IPS DF 6.9 (cell line): ENCODE measurements at regions not wholly inside any gene's neighbourhood (a gene's known extent, or its start where the extent isn't known, plus 50 kb on each side); places are given as distances from the start of the nearest gene placed in this dataset.
"Not testable (repeated sequence)": the region's sequence is repeated elsewhere in the genome, so short reads cannot be mapped to it uniquely, and the experiment has no call there.

ENCODE experiments used
- DNase-seq: peaks from one replicate; pipeline ENCODE4 v3.0.0-alpha.2; 2013; ENCODE audit warnings: low read depth, low spot score
- H3K27ac ChIP-seq: one replicate; pipeline ENCODE4 v1.5.1; 2013; ENCODE audit warnings: low read length, control low read depth
- H3K27me3 ChIP-seq: 2 replicates; pipeline ENCODE4 v1.6.1; 2013; ENCODE audit warnings: mild to moderate bottlenecking, low read length; ENCODE audit not compliant: control insufficient read depth, insufficient read depth
- H3K36me3 ChIP-seq: 2 replicates; pipeline ENCODE4 v1.6.1; 2013; ENCODE audit warnings: low read length; ENCODE audit not compliant: control insufficient read depth, insufficient read depth
- H3K4me1 ChIP-seq: 2 replicates; pipeline ENCODE4 v1.6.1; 2013; ENCODE audit warnings: low read length; ENCODE audit not compliant: control insufficient read depth, insufficient read depth
- H3K4me3 ChIP-seq: 2 replicates; pipeline ENCODE4 v1.5.1; 2013; ENCODE audit warnings: mild to moderate bottlenecking, low read length
- H3K9me3 ChIP-seq: 2 replicates; pipeline ENCODE4 v1.6.1; 2013; ENCODE audit warnings: low read length, inconsistent platforms; ENCODE audit not compliant: control insufficient read depth, insufficient read depth
- WGBS: extraction: QIAGEN DNeasy Blood & Tissue Kit; methylation state at CpG from one replicate; pipeline ENCODE4 v1.1.7; 2013; ENCODE audit warnings: mixed read lengths, missing lambda C conversion rate; ENCODE audit not compliant: insufficient read length, insufficient coverage; 5-methylcytosine and 5-hydroxymethylcytosine counted together

- no peak overlapping the region for H3K4me3 ChIP-seq
- WGBS = no CpG with 5 or more reads among the region's 8 CpGs
These were observed 104.9 kb downstream of the TMEM130 start for GRCh38 chr7:98764946-98765345.

GRCh38 chr7:98770085-98770484 lies 99.7 kb downstream of the TMEM130 start:
- H3K9me3 ChIP-seq, H3K27me3 ChIP-seq, H3K36me3 ChIP-seq, H3K4me3 ChIP-seq, DNase-seq, H3K4me1 ChIP-seq, H3K27ac ChIP-seq: not testable (repeated sequence)
- whole genome bisulfite sequencing = no CpG with 5 or more reads among the region's 5 CpGs

More at GRCh38 chr7:98764946-98765345, 104.9 kb downstream of the TMEM130 start:
- Histone ChIP-seq H3K9me3 (no peaks in the 10 kb centered on the region), H3K36me3 (no peaks in the 10 kb centered on the region), H3K4me1 (0 out of 2 replicates have a peak, but pooled peaks cover 1% of the 10 kb centered on the region), H3K27ac (no peak overlapping the region), H3K27me3 (no peaks in the 10 kb centered on the region)
- no peak for DNase-seq

DNA sequence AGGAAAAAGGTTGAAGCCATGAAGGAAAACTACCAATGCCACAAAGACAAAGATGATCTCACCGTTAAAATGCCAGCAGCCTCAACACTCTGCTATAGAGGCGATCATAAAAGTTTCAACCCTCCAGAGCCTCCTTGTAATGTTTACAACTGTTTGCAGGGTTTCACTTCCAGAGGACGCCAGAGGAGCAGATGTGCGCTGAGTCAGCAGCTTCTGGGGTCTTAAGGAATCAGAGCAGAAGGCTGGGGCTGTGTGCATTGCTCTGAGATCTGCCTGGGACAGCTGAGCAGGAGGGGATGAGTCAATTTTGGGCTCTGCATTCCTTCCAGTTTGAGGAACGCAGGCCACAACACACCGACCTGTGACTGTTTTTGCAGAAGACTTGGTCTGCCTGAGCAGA lies 98.3 kb downstream of the TMEM130 start:
- H3K4me1 ChIP-seq = 0 out of 2 replicates have a peak, but pooled peaks cover 3% of the 10 kb centered on the region
- WGBS = no CpG with 5 or more reads among the region's 6 CpGs
- no peaks in the 10 kb centered on the region for H3K36me3 ChIP-seq
- no peaks in the 10 kb centered on the region for H3K9me3 ChIP-seq
- DNase-seq = no peak
- no peak overlapping the region for H3K27ac ChIP-seq
- no peaks in the 10 kb centered on the region for H3K27me3 ChIP-seq
- no peak overlapping the region for H3K4me3 ChIP-seq

DNA sequence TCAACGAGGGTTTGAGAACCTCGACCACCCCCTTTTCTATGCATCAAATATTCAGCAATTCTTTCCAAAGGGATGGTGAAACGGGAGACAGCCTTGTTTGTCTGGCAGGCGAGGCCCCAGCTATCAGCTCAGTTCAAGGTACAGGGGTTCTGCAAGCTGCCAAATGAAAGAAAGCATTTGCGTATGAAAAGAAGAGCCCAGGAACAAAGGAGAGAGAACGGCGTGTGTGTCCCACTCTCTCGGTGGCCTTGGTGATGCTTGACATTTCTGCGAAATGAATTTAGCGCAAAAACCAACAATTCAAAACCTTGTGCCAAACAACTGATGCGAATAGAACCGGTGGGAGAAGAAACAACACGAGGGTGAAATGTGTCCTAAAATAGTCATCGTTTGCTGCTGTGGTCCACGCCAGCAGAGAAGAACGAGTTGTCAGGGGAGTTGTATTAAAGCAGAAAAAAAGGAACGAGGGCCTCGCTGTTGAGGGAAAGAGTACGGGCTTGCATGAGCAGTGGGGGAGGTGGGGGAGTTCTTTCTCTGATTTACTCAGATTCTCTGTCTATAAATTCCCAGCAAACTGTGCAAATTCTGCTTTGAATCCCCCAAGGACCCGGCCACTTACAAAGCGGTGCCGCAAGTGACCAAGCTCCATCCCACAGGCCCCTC lies 97.7 kb downstream of the TMEM130 start:
- no peak overlapping the region for H3K27ac ChIP-seq
- H3K4me3 ChIP-seq = no peak overlapping the region
- no peak for DNase-seq
- no peaks in the 10 kb centered on the region for H3K9me3 ChIP-seq
- H3K4me1 ChIP-seq = 0 out of 2 replicates have a peak, but pooled peaks cover 2% of the 10 kb centered on the region
- H3K36me3 ChIP-seq = no peaks in the 10 kb centered on the region
- no CpG with 5 or more reads among the region's 22 CpGs for WGBS
- H3K27me3 ChIP-seq = no peaks in the 10 kb centered on the region

- Histone ChIP-seq H3K27me3 (no peaks in the 10 kb centered on the region), H3K36me3 (no peaks in the 10 kb centered on the region), H3K27ac (no peak overlapping the region), H3K9me3 (no peaks in the 10 kb centered on the region), H3K4me3 (no peak overlapping the region), H3K4me1 (0 out of 2 replicates have a peak, but pooled peaks cover 2% of the 10 kb centered on the region)
- DNase-seq = no peak
- no CpG with 5 or more reads among the region's 4 CpGs for WGBS
These were observed 94.9 kb downstream of the TMEM130 start for GRCh38 chr7:98774884-98775283.

DNA sequence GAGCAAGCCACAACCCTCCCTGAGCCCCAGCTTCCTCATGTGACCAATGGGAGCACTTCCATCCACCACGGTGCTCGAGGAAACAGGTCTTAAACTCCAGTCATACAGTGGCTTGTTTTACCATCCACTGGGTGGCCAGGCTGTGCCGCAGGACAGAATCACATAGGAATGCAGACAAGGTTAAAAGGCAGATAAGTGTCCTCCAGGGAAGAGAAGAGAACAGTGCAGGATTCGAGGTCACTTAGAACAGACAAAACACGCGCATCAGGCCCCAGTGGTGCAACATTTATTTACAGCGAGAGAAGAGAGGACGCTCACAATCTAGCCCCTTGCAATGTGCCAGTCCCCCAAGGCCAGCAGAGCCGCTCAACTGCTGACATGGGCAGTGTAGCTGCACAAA lies 92.8 kb downstream of the TMEM130 start:
- no peaks in the 10 kb centered on the region for H3K27me3 ChIP-seq
- no peak overlapping the region for H3K27ac ChIP-seq
- no CpG with 5 or more reads among the region's 9 CpGs for WGBS
- no peak for DNase-seq
- no peak overlapping the region for H3K4me3 ChIP-seq
- no peaks in the 10 kb centered on the region for H3K36me3 ChIP-seq
- H3K4me1 ChIP-seq = 0 out of 2 replicates have a peak, but pooled peaks cover 4% of the 10 kb centered on the region
- H3K9me3 ChIP-seq = no peaks in the 10 kb centered on the region

- no peak for DNase-seq
- no peaks in the 10 kb centered on the region for H3K36me3 ChIP-seq
- no peak overlapping the region for H3K27ac ChIP-seq
- H3K27me3 ChIP-seq = no peaks in the 10 kb centered on the region
- H3K4me1 ChIP-seq = 0 out of 2 replicates have a peak, but pooled peaks cover 4% of the 10 kb centered on the region
- no CpG with 5 or more reads among the region's 4 CpGs for WGBS
- no peak overlapping the region for H3K4me3 ChIP-seq
- H3K9me3 ChIP-seq = no peaks in the 10 kb centered on the region
These were observed 91.4 kb downstream of the TMEM130 start for GRCh38 chr7:98778421-98778820.

- H3K4me3 ChIP-seq = no peak overlapping the region
- H3K9me3 ChIP-seq = no peaks in the 10 kb centered on the region
- H3K4me1 ChIP-seq = 0 out of 2 replicates have a peak, but pooled peaks cover 4% of the 10 kb centered on the region
- WGBS = no CpG with 5 or more reads among the region's 22 CpGs
- H3K27ac ChIP-seq = no peak overlapping the region
- no peak for DNase-seq
- no peaks in the 10 kb centered on the region for H3K27me3 ChIP-seq
- H3K36me3 ChIP-seq = no peaks in the 10 kb centered on the region
These were observed 89.8 kb downstream of the TMEM130 start for GRCh38 chr7:98779800-98780587.

DNA sequence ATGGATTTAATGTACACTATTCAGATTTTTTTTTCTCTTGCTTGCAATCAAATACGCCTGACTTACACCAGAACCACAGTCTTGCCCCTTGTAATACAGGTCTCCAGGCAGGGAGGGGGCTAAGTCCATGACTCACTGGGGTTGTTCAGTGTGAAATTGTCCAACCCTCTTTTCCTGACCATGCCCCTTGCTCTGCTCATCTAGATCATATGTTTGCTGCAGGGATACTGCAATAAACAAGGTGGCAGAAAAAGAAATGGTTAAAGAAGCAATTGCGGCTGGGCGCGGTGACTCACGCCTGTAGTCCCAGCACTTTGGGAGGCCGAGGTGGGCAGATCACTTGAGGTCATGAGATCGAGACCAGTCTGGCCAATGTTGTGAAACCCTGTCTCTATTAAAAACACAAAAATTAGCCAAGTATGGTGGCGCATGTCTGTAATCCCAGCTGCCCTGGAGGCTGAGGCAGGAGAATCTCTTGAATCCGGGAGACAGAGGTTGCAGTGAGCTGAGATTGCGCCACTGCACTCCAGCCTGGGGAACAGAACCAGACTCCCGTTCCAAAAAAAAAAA lies 85.5 kb downstream of the TMEM130 start:
- no peaks in the 10 kb centered on the region for H3K9me3 ChIP-seq
- no peak overlapping the region for H3K4me3 ChIP-seq
- H3K4me1 ChIP-seq = 0 out of 2 replicates have a peak, but pooled peaks cover 4% of the 10 kb centered on the region
- DNase-seq = no peak
- no peak overlapping the region for H3K27ac ChIP-seq
- no CpG with 5 or more reads among the region's 11 CpGs for WGBS
- no peaks in the 10 kb centered on the region for H3K36me3 ChIP-seq
- no peaks in the 10 kb centered on the region for H3K27me3 ChIP-seq

GRCh38 chr7:98785929-98786571 lies 83.8 kb downstream of the TMEM130 start:
- Histone ChIP-seq H3K4me1 (0 out of 2 replicates have a peak, but pooled peaks cover 1% of the 10 kb centered on the region), H3K36me3 (no peaks in the 10 kb centered on the region), H3K9me3 (no peaks in the 10 kb centered on the region), H3K27ac (no peak overlapping the region), H3K27me3 (no peaks in the 10 kb centered on the region), H3K4me3 (no peak overlapping the region)
- WGBS = no CpG with 5 or more reads among the region's 14 CpGs
- no peak for DNase-seq
